ENCODE measurements at regions not wholly inside any gene's neighbourhood (a gene's known extent, or its start where the extent isn't known, plus 50 kb on each side); places are given as distances from the start of the nearest gene placed in this dataset.

GRCh38 chr1:229822026-229822425 lies 196.0 kb downstream of the URB2 start:
- no peak for DNase-seq (ENCODE audit: low read depth)

GRCh38 chr1:229825042-229825441 lies 199.0 kb downstream of the URB2 start:
- no peak for DNase-seq (ENCODE audit: low read depth)

GRCh38 chr1:229828461-229828860 lies 202.4 kb downstream of the URB2 start:
- no peak for DNase-seq (ENCODE audit: low read depth)

- DNase-seq (ENCODE audit: low read depth), result no peak
Observed at GRCh38 chr1:229832695-229833094, 206.6 kb downstream of the URB2 start.

GRCh38 chr1:229834230-229834629 lies 208.2 kb downstream of the URB2 start:
- no peak for DNase-seq (ENCODE audit: low read depth)

- DNase-seq (ENCODE audit: low read depth), result no peak
Observed at GRCh38 chr1:229835226-229835625, 209.2 kb downstream of the URB2 start.

GRCh38 chr1:229836324-229836723 lies 210.3 kb downstream of the URB2 start:
- DNase-seq (ENCODE audit: low read depth), result no peak

GRCh38 chr1:229838204-229838603 lies 212.2 kb downstream of the URB2 start:
- DNase-seq (ENCODE audit: low read depth), result no peak

- DNase-seq (ENCODE audit: low read depth), result no peak
Observed at GRCh38 chr1:229839800-229840199, 213.8 kb downstream of the URB2 start.

GRCh38 chr1:229841230-229841629 lies 215.2 kb downstream of the URB2 start:
- no peak for DNase-seq (ENCODE audit: low read depth)

GRCh38 chr1:229842302-229843255 lies 216.5 kb downstream of the URB2 start:
- DNase-seq (ENCODE audit: low read depth), result no peak

- DNase-seq (ENCODE audit: low read depth), result peak; percentile 41
Observed at GRCh38 chr1:229843627-229844238, 217.7 kb downstream of the URB2 start.

- no peak for DNase-seq (ENCODE audit: low read depth)
Observed at GRCh38 chr1:229844675-229845074, 218.6 kb downstream of the URB2 start.

GRCh38 chr1:229845410-229846138 lies 219.5 kb downstream of the URB2 start:
- DNase-seq (ENCODE audit: low read depth), result no peak

GRCh38 chr1:229846351-229846750 lies 220.3 kb downstream of the URB2 start:
- DNase-seq (ENCODE audit: low read depth), result no peak

- DNase-seq (ENCODE audit: low read depth), result no peak
Observed at GRCh38 chr1:229848752-229849677, 218.0 kb upstream of the GALNT2 start.

- DNase-seq (ENCODE audit: low read depth), result no peak
Observed at GRCh38 chr1:229851511-229851910, 215.5 kb upstream of the GALNT2 start.

- no peak for DNase-seq (ENCODE audit: low read depth)
Observed at GRCh38 chr1:229853751-229854150, 213.3 kb upstream of the GALNT2 start.

- no peak for DNase-seq (ENCODE audit: low read depth)
Observed at GRCh38 chr1:229854620-229855019, 212.4 kb upstream of the GALNT2 start.

GRCh38 chr1:229856009-229856650 lies 210.9 kb upstream of the GALNT2 start:
- DNase-seq (ENCODE audit: low read depth), result no peak

- no peak for DNase-seq (ENCODE audit: low read depth)
Observed at GRCh38 chr1:229857585-229857984, 209.5 kb upstream of the GALNT2 start.
